HL-60 (cell line): ENCODE measurements at regions not wholly inside any gene's neighbourhood (a gene's known extent, or its start where the extent isn't known, plus 50 kb on each side); places are given as distances from the start of the nearest gene placed in this dataset.

ENCODE experiments used
- DNase-seq, 2 experiments: peaks; one replicate each; pipeline ENCODE4 v3.0.0-alpha.2; 2010 to 2020; ENCODE audit warnings: low read depth in 1 of 2, low spot score in 1 of 2
- H3K27ac ChIP-seq: fragments of 250-450 bp; sonication (Bioruptor Pico); replicated peaks from 2 replicates; pipeline ENCODE4 v1.5.1; 2020; ENCODE audit warnings: mild to moderate bottlenecking, moderate library complexity
- H3K27me3 ChIP-seq: fragments of 250-450 bp; sonication (Bioruptor Pico); 2 replicates; pipeline ENCODE4 v1.5.1; 2021; ENCODE audit warnings: mild to moderate bottlenecking, moderate library complexity; ENCODE audit not compliant: insufficient read depth, poor library complexity, severe bottlenecking
- H3K4me3 ChIP-seq: replicated peaks from 2 replicates; pipeline ENCODE4 v1.5.1; 2011; ENCODE audit warnings: mild to moderate bottlenecking, control low read depth, low read length; ENCODE audit not compliant: insufficient read depth
- CTCF ChIP-seq: IDR thresholded peaks from one replicate; pipeline ENCODE4 v1.5.1; 2011; ENCODE audit warnings: low read length, control low read depth, inconsistent platforms; ENCODE audit not compliant: insufficient read depth
- GABPA ChIP-seq: IDR thresholded peaks from 2 replicates; pipeline ENCODE4 v1.6.1; 2012; ENCODE audit warnings: low read depth
- POLR2AphosphoS5 ChIP-seq: IDR thresholded peaks from 2 replicates; pipeline ENCODE4 v1.6.1; 2012; ENCODE audit warnings: low read depth
- REST ChIP-seq: IDR thresholded peaks from 2 replicates; pipeline ENCODE4 v1.6.1; 2012; ENCODE audit warnings: low read depth; ENCODE audit not compliant: insufficient replicate concordance
- SPI1 ChIP-seq: IDR thresholded peaks from 2 replicates; pipeline ENCODE4 v1.6.1; 2012; ENCODE audit warnings: low read depth, mild to moderate bottlenecking, borderline replicate concordance

GRCh38 chr16:6646891-6647290, 685.8 kb upstream of the RBFOX1 start:
- Histone ChIP-seq H3K4me3 (no peak overlapping the region), H3K27me3 (no peaks in the 10 kb centered on the region), H3K27ac (no peak overlapping the region)
- no peak for DNase-seq
- TF ChIP-seq CTCF (no peak), GABPA (no peak), POLR2AphosphoS5 (no peak), REST (no peak), SPI1 (no peak)

GRCh38 chr16:6645768-6646568, 686.7 kb upstream of the RBFOX1 start:
- TF ChIP-seq CTCF (no peak), POLR2AphosphoS5 (no peak), REST (no peak), GABPA (no peak), SPI1 (no peak)
- Histone ChIP-seq H3K4me3 (no peak overlapping the region), H3K27me3 (no peaks in the 10 kb centered on the region), H3K27ac (no peak overlapping the region)
- DNase-seq: no peak

GRCh38 chr16:6644916-6645315, 687.7 kb upstream of the RBFOX1 start:
- no peaks in the 10 kb centered on the region for H3K27me3 ChIP-seq
- no peak for DNase-seq
- H3K27ac ChIP-seq: no peak overlapping the region
- no peak for TF ChIP-seq REST
- no peak for TF ChIP-seq CTCF
- no peak for TF ChIP-seq POLR2AphosphoS5
- no peak overlapping the region for H3K4me3 ChIP-seq
